IMR-90 (cell line): ENCODE measurements at regions not wholly inside any gene's neighbourhood (a gene's known extent, or its start where the extent isn't known, plus 50 kb on each side); places are given as distances from the start of the nearest gene placed in this dataset.

Experiments
- ATAC-seq: fragments of 200-7000 bp; cut with Tn5 transposase; 2 replicates; pipeline ENCODE4 v1.9.1; 2020; ENCODE audit warnings: low read depth, mild to moderate bottlenecking, moderate library complexity
- BruUV-seq: library from RNA; stranded (reverse); fragments of 400-500 nt; replicated peaks from 2 replicates; lab custom pipeline; 2021; lab: Mats Ljungman, UMichigan
- CTCF ChIA-PET: fragments of 300-600 bp; formaldehyde crosslinking; extraction: SDS; loops from one replicate; lab custom pipeline; 2021; ENCODE audit warnings: antibody characterized with exemption; lab: Yijun Ruan, JAX
- POLR2A ChIA-PET: fragments of 300-600 bp; sonication (Branson Sonifier 250); formaldehyde crosslinking; loops from one replicate; lab custom pipeline; 2022; ENCODE audit warnings: antibody characterized with exemption; ENCODE audit not compliant: unreplicated experiment; lab: Charles Lee
- DNase-seq: peaks from one replicate; pipeline ENCODE4 v3.0.0; 2013
- H2AFZ ChIP-seq: replicated peaks from 2 replicates; pipeline ENCODE3; 2013; ENCODE audit warnings: low read length, mild to moderate bottlenecking; ENCODE audit not compliant: poor library complexity
- H2AK5ac ChIP-seq: 2 replicates; pipeline ENCODE4 v1.6.1; 2013; ENCODE audit warnings: low read depth, low read length, inconsistent platforms
- H2AK9ac ChIP-seq: replicated peaks from 2 replicates; pipeline ENCODE3; 2013; ENCODE audit warnings: mild to moderate bottlenecking, low read depth, low read length, moderate library complexity; ENCODE audit not compliant: poor library complexity
- H2BK120ac ChIP-seq: 2 replicates; pipeline ENCODE4 v1.6.1; 2013; ENCODE audit warnings: low read depth, low read length, inconsistent platforms
- H2BK15ac ChIP-seq: 3 replicates; pipeline ENCODE4 v1.6.1; 2013; ENCODE audit warnings: low read depth, low read length, inconsistent platforms
- H2BK20ac ChIP-seq: 2 replicates; pipeline ENCODE4 v1.6.1; 2013; ENCODE audit warnings: low read depth, mild to moderate bottlenecking, inconsistent platforms, low read length, moderate library complexity
- H2BK5ac ChIP-seq: 2 replicates; pipeline ENCODE4 v1.6.1; 2013; ENCODE audit warnings: mild to moderate bottlenecking, low read depth, low read length, inconsistent platforms; ENCODE audit not compliant: poor library complexity, severe bottlenecking
- H3K14ac ChIP-seq: replicated peaks from 2 replicates; pipeline ENCODE4 v1.6.1; 2013; ENCODE audit warnings: low read depth, low read length, inconsistent platforms
- H3K18ac ChIP-seq: 2 replicates; pipeline ENCODE4 v1.6.1; 2013; ENCODE audit warnings: low read depth, low read length, control low read depth
- H3K23ac ChIP-seq: 2 replicates; pipeline ENCODE4 v1.6.1; 2013; ENCODE audit warnings: low read depth, low read length, inconsistent platforms
- H3K27ac ChIP-seq: 2 replicates; pipeline ENCODE4 v1.5.1; 2013; ENCODE audit warnings: mild to moderate bottlenecking, control low read depth, low read length; ENCODE audit not compliant: insufficient read depth
- H3K27me3 ChIP-seq: 2 replicates; pipeline ENCODE4 v1.6.1; 2013; ENCODE audit warnings: low read length; ENCODE audit not compliant: control insufficient read depth, insufficient read depth
- H3K36me3 ChIP-seq: 2 replicates; pipeline ENCODE4 v1.6.1; 2013; ENCODE audit warnings: low read length, mixed read lengths; ENCODE audit not compliant: control insufficient read depth, insufficient read depth
- H3K4ac ChIP-seq: 2 replicates; pipeline ENCODE4 v1.6.1; 2013; ENCODE audit warnings: low read depth, low read length, inconsistent platforms
- H3K4me1 ChIP-seq: 2 replicates; pipeline ENCODE4 v1.6.1; 2013; ENCODE audit warnings: low read length, mixed read lengths; ENCODE audit not compliant: control insufficient read depth, insufficient read depth
- H3K4me2 ChIP-seq: 2 replicates; pipeline ENCODE4 v1.6.1; 2013; ENCODE audit warnings: low read depth, mild to moderate bottlenecking, control low read depth, low read length, moderate library complexity
- H3K4me3 ChIP-seq: 2 replicates; pipeline ENCODE4 v1.5.1; 2013; ENCODE audit warnings: low read depth, mild to moderate bottlenecking, control low read depth, low read length, moderate library complexity; ENCODE audit not compliant: insufficient read depth
- H3K56ac ChIP-seq: 2 replicates; pipeline ENCODE4 v1.6.1; 2013; ENCODE audit warnings: low read length, inconsistent platforms; ENCODE audit not compliant: insufficient read depth; ENCODE audit errors: extremely low read depth
- H3K79me1 ChIP-seq, 2 experiments: 2 replicates each; pipeline ENCODE4 v1.6.1; 2013; ENCODE audit warnings: low read length in 2 of 2, inconsistent platforms in 1 of 2, low read depth in 1 of 2
- H3K9ac ChIP-seq: 2 replicates; pipeline ENCODE4 v1.6.1; 2013; ENCODE audit warnings: low read depth, low read length, control low read depth
- H3K9me1 ChIP-seq: 2 replicates; pipeline ENCODE4 v1.6.1; 2013; ENCODE audit warnings: low read length, inconsistent platforms; ENCODE audit not compliant: insufficient read depth
- H3K9me3 ChIP-seq: 2 replicates; pipeline ENCODE4 v1.6.1; 2013; ENCODE audit warnings: low read length; ENCODE audit not compliant: control insufficient read depth, insufficient read depth
- H4K20me1 ChIP-seq: 2 replicates; pipeline ENCODE4 v1.6.1; 2013; ENCODE audit warnings: low read length, inconsistent platforms; ENCODE audit not compliant: insufficient read depth
- H4K5ac ChIP-seq: 2 replicates; pipeline ENCODE4 v1.6.1; 2013; ENCODE audit warnings: mild to moderate bottlenecking, low read depth, low read length, control low read depth
- H4K8ac ChIP-seq, 2 experiments: 2 replicates each; pipeline ENCODE4 v1.6.1; 2013; ENCODE audit warnings: low read depth in 2 of 2, low read length in 2 of 2, control low read depth in 1 of 2, inconsistent platforms in 1 of 2
- H4K91ac ChIP-seq: 2 replicates; pipeline ENCODE4 v1.6.1; 2013; ENCODE audit warnings: low read depth, low read length, inconsistent platforms; ENCODE audit not compliant: insufficient read depth
- BHLHE40 ChIP-seq: fragments of 150-350 bp; IDR thresholded peaks from 2 replicates; pipeline ENCODE4 v1.6.1; 2016; ENCODE audit warnings: mild to moderate bottlenecking, low read depth, low read length
- FOS ChIP-seq: fragments of 150-350 bp; IDR thresholded peaks from 2 replicates; pipeline ENCODE4 v1.6.1; 2016; ENCODE audit warnings: low read depth, low read length
- MAFK ChIP-seq: IDR thresholded peaks from 2 replicates; pipeline ENCODE4 v1.6.1; 2012; ENCODE audit warnings: low read depth, low read length, improper control_type of control experiment
- MXI1 ChIP-seq: IDR thresholded peaks from 2 replicates; pipeline ENCODE4 v1.6.1; 2012; ENCODE audit warnings: low read depth, mild to moderate bottlenecking, low read length, moderate library complexity, borderline replicate concordance
- RAD21 ChIP-seq: IDR thresholded peaks from 2 replicates; pipeline ENCODE4 v1.6.1; 2012; ENCODE audit warnings: low read length, improper control_type of control experiment
- RCOR1 ChIP-seq: IDR thresholded peaks from 2 replicates; pipeline ENCODE4 v1.6.1; 2012; ENCODE audit warnings: mild to moderate bottlenecking, low read length, improper control_type of control experiment; ENCODE audit not compliant: insufficient replicate concordance
- RFX5 ChIP-seq: IDR thresholded peaks from 2 replicates; pipeline ENCODE4 v1.8.0; 2012; ENCODE audit warnings: low read depth, mild to moderate bottlenecking, low read length, moderate library complexity
- SMC3 ChIP-seq: fragments of 150-350 bp; IDR thresholded peaks from 2 replicates; pipeline ENCODE4 v1.6.1; 2016; ENCODE audit warnings: low read depth, mild to moderate bottlenecking, antibody characterized with exemption, low read length, moderate library complexity
- USF2 ChIP-seq: fragments of 150-350 bp; IDR thresholded peaks from 2 replicates; pipeline ENCODE4 v1.6.1; 2017; ENCODE audit warnings: mild to moderate bottlenecking, antibody characterized with exemption, low read length, low read depth
- WGBS, 2 experiments: methylation state at CpG; one replicate each; pipeline versions ENCODE4 v1.1.5 to v1.1.7; 2013; ENCODE audit warnings: missing lambda C conversion rate in 2 of 2; ENCODE audit not compliant: insufficient read length in 1 of 2; ENCODE audit errors: extremely low coverage in 2 of 2; 5-methylcytosine and 5-hydroxymethylcytosine counted together
- dilution Hi-C: fragments of 300-500 bp; cut with HindIII; formaldehyde crosslinking; loops from one replicate; pipeline ENCODE4 v1.14.3; 2018; ENCODE audit warnings: low sequenced_read_pairs; ENCODE audit not compliant: unreplicated experiment
- in situ Hi-C: fragments of 300-500 bp; cut with MboI; formaldehyde crosslinking; loops from 3 replicates; pipeline ENCODE4 v1.14.3; 2019; ENCODE audit warnings: low sequenced_read_pairs, inconsistent platforms, mixed read lengths
- intact Hi-C: fragments of 100-400 bp; cut with micrococcal nuclease; formaldehyde crosslinking; loops from 2 replicates; pipeline ENCODE4 v1.10.0; 2022

- H2BK20ac ChIP-seq = no peak overlapping the region
- no peak overlapping the region for H3K23ac ChIP-seq
- ChIA-PET CTCF (no interaction called here), POLR2A (no interaction called here)
- H3K27me3 ChIP-seq = peaks cover 14% of the 10 kb centered on the region
- no peaks in the 10 kb centered on the region for H3K9me1 ChIP-seq
- H4K5ac ChIP-seq = no peak overlapping the region
- H2AK5ac ChIP-seq = no peak overlapping the region
- no peak for TF ChIP-seq RFX5
- no peak for TF ChIP-seq MXI1
- no peak for TF ChIP-seq RAD21
- no peak for TF ChIP-seq BHLHE40
- no peak for TF ChIP-seq USF2
- TF ChIP-seq MAFK = no peak
- no peak for TF ChIP-seq SMC3
- TF ChIP-seq RCOR1 = no peak
- TF ChIP-seq FOS = no peak
- no peak for DNase-seq
- dilution Hi-C loops (no loop called here), intact Hi-C loops (no loop called here), in situ Hi-C loops (loop anchor here (10.0 kb wide), 1 partner anchor 291 kb away; no protein-coding TSS in a partner anchor)
- H3K79me1 ChIP-seq = no peaks in the 10 kb centered on the region
- no peak overlapping the region for H2BK15ac ChIP-seq
- H3K4ac ChIP-seq = no peak overlapping the region
- H3K4me3 ChIP-seq = no peak overlapping the region
- no peak overlapping the region for H3K9ac ChIP-seq
- BruUV-seq = no TSS peak
- no peak for ATAC-seq
- no peak overlapping the region for H3K27ac ChIP-seq
- no peaks in the 10 kb centered on the region for H3K9me3 ChIP-seq
- no peak overlapping the region for H3K56ac ChIP-seq
- no peak overlapping the region for H4K8ac ChIP-seq
- no peak overlapping the region for H4K91ac ChIP-seq
- H2BK5ac ChIP-seq = no peak overlapping the region
- no peak overlapping the region for H3K18ac ChIP-seq
- H2BK120ac ChIP-seq = no peak overlapping the region
- 17% methylated on average over 1 of the region's 3 CpGs; no CpG with 5 or more reads in 1 of the 2 experiments for WGBS, 2 experiments
- no peak overlapping the region for H2AK9ac ChIP-seq
- H3K36me3 ChIP-seq = no peaks in the 10 kb centered on the region
- no peaks in the 10 kb centered on the region for H3K4me1 ChIP-seq
- H4K20me1 ChIP-seq = no peaks in the 10 kb centered on the region
- H3K14ac ChIP-seq = no peak overlapping the region
- H3K4me2 ChIP-seq = no peak overlapping the region
- H2AFZ ChIP-seq = no peak overlapping the region
These were observed 101.3 kb upstream of the CACUL1 start for GRCh38 chr10:118856106-118856505.
